ENCODE measurements at regions not wholly inside any gene's neighbourhood (a gene's known extent, or its start where the extent isn't known, plus 50 kb on each side); places are given as distances from the start of the nearest gene placed in this dataset.

DNA sequence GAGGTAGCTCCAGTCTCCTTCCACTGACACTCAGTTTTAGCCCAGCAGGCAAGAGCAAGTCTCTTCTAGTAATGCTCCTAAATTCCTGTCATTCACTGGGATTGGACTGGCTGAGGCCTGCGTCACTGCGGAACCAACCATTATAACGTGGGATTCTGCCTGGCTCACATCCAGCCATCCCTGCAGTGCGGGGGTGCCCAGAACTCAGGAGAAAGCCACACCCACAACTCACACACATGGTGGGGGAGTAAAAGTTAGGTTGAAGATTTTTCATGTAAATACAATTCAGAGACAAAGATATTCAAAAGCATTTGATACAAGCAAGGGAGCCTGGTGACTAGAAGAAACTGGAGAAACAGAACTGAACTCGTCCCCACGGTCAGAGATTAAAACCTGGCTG, 504.0 kb upstream of the CDH4 start:
- TF ChIP-seq ZNF138 (tag by site-specific recombination; IDR thresholded peaks at IDR 0.05; ENCODE audit: borderline replicate concordance), result no peak
- TF ChIP-seq, protein P1, sequence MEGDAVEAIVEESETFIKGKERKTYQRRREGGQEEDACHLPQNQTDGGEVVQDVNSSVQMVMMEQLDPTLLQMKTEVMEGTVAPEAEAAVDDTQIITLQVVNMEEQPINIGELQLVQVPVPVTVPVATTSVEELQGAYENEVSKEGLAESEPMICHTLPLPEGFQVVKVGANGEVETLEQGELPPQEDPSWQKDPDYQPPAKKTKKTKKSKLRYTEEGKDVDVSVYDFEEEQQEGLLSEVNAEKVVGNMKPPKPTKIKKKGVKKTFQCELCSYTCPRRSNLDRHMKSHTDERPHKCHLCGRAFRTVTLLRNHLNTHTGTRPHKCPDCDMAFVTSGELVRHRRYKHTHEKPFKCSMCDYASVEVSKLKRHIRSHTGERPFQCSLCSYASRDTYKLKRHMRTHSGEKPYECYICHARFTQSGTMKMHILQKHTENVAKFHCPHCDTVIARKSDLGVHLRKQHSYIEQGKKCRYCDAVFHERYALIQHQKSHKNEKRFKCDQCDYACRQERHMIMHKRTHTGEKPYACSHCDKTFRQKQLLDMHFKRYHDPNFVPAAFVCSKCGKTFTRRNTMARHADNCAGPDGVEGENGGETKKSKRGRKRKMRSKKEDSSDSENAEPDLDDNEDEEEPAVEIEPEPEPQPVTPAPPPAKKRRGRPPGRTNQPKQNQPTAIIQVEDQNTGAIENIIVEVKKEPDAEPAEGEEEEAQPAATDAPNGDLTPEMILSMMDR (tag by site-specific recombination; IDR thresholded peaks at IDR 0.05), result no peak
- TF ChIP-seq ZNF221 (tag by site-specific recombination; IDR thresholded peaks at IDR 0.05; ENCODE audit: borderline replicate concordance), result no peak
- TF ChIP-seq ZNF146 (tag by site-specific recombination; IDR thresholded peaks at IDR 0.05), result no peak
- TF ChIP-seq ZNF501 (tag by site-specific recombination; IDR thresholded peaks at IDR 0.05), result no peak
- TF ChIP-seq ZBTB17 (tag by site-specific recombination; IDR thresholded peaks at IDR 0.05), result no peak
- TF ChIP-seq HOXC10 (CRISPR knock-in tag; IDR thresholded peaks at IDR 0.05), result no peak
- TF ChIP-seq, protein P2, sequence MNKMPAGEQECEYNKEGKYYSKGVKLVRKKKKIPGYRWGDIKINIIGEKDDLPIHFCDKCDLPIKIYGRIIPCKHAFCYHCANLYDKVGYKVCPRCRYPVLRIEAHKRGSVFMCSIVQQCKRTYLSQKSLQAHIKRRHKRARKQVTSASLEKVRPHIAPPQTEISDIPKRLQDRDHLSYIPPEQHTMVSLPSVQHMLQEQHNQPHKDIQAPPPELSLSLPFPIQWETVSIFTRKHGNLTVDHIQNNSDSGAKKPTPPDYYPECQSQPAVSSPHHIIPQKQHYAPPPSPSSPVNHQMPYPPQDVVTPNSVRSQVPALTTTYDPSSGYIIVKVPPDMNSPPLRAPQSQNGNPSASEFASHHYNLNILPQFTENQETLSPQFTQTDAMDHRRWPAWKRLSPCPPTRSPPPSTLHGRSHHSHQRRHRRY (tag by site-specific recombination; IDR thresholded peaks at IDR 0.05), result no peak
- no peak for TF ChIP-seq RBAK (tag by site-specific recombination; IDR thresholded peaks at IDR 0.05)
- TF ChIP-seq, protein P3, sequence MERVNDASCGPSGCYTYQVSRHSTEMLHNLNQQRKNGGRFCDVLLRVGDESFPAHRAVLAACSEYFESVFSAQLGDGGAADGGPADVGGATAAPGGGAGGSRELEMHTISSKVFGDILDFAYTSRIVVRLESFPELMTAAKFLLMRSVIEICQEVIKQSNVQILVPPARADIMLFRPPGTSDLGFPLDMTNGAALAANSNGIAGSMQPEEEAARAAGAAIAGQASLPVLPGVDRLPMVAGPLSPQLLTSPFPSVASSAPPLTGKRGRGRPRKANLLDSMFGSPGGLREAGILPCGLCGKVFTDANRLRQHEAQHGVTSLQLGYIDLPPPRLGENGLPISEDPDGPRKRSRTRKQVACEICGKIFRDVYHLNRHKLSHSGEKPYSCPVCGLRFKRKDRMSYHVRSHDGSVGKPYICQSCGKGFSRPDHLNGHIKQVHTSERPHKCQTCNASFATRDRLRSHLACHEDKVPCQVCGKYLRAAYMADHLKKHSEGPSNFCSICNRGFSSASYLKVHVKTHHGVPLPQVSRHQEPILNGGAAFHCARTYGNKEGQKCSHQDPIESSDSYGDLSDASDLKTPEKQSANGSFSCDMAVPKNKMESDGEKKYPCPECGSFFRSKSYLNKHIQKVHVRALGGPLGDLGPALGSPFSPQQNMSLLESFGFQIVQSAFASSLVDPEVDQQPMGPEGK (tag by site-specific recombination; IDR thresholded peaks at IDR 0.05), result no peak
- TF ChIP-seq ZFHX2 (tag by site-specific recombination; conservative IDR thresholded peaks at IDR 0.05), result no peak
- no peak for TF ChIP-seq SP7 (tag by site-specific recombination; IDR thresholded peaks at IDR 0.05)
- TF ChIP-seq KLF16 (tag by site-specific recombination; IDR thresholded peaks at IDR 0.05), result no peak

Measured in HEK293 (cell line).